ENCODE measurements at regions not wholly inside any gene's neighbourhood (a gene's known extent, or its start where the extent isn't known, plus 50 kb on each side); places are given as distances from the start of the nearest gene placed in this dataset.

DNA sequence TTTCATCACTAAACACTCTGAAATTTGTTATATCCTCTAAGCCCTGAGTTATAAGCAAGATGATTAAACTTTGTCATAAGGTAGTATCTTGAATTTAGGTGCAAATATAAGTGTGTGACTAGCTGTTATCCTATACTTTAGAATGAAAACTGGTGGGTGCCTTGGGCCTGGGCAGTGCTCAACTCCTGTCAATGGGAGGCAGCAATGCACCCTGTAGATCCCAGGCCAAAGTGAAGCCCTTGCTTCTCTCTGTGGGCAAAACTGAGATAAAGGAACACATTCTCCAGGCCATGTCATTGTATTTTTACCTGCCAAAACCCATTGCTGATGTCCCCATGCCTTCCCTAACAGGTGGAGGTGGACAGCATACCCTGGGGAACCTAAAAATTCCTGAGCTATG, 525.2 kb downstream of the TNS1 start:
- TF ChIP-seq, protein P1, sequence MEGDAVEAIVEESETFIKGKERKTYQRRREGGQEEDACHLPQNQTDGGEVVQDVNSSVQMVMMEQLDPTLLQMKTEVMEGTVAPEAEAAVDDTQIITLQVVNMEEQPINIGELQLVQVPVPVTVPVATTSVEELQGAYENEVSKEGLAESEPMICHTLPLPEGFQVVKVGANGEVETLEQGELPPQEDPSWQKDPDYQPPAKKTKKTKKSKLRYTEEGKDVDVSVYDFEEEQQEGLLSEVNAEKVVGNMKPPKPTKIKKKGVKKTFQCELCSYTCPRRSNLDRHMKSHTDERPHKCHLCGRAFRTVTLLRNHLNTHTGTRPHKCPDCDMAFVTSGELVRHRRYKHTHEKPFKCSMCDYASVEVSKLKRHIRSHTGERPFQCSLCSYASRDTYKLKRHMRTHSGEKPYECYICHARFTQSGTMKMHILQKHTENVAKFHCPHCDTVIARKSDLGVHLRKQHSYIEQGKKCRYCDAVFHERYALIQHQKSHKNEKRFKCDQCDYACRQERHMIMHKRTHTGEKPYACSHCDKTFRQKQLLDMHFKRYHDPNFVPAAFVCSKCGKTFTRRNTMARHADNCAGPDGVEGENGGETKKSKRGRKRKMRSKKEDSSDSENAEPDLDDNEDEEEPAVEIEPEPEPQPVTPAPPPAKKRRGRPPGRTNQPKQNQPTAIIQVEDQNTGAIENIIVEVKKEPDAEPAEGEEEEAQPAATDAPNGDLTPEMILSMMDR (IDR thresholded peaks at IDR 0.05) = no peak
- TF ChIP-seq ZFX (IDR thresholded peaks at IDR 0.05; ENCODE audit: borderline replicate concordance) = no peak
